GM10248 (cell line): ENCODE measurements at regions not wholly inside any gene's neighbourhood (a gene's known extent, or its start where the extent isn't known, plus 50 kb on each side); places are given as distances from the start of the nearest gene placed in this dataset.

Experiments used
- CTCF ChIA-PET: fragments of 300-600 bp; sonication (Branson Sonifier 250); formaldehyde crosslinking; extraction: SDS; loops from one replicate; lab custom pipeline; 2021; ENCODE audit warnings: antibody characterized with exemption; lab: Yijun Ruan, JAX
- POLR2A ChIA-PET: fragments of 350-650 bp; sonication (Branson Sonifier 250); formaldehyde crosslinking; extraction: SDS; loops from one replicate; lab custom pipeline; 2020; ENCODE audit warnings: antibody characterized with exemption; lab: Yijun Ruan, JAX
- DNase-seq: peaks from one replicate; pipeline ENCODE4 v3.0.0; 2012; ENCODE audit errors: extremely low spot score
- CTCF ChIP-seq: IDR thresholded peaks from 2 replicates; pipeline ENCODE4 v1.5.1; 2012; ENCODE audit warnings: mild to moderate bottlenecking, low read depth; ENCODE audit errors: extremely low read depth, missing control alignments, control extremely low read depth

DNA sequence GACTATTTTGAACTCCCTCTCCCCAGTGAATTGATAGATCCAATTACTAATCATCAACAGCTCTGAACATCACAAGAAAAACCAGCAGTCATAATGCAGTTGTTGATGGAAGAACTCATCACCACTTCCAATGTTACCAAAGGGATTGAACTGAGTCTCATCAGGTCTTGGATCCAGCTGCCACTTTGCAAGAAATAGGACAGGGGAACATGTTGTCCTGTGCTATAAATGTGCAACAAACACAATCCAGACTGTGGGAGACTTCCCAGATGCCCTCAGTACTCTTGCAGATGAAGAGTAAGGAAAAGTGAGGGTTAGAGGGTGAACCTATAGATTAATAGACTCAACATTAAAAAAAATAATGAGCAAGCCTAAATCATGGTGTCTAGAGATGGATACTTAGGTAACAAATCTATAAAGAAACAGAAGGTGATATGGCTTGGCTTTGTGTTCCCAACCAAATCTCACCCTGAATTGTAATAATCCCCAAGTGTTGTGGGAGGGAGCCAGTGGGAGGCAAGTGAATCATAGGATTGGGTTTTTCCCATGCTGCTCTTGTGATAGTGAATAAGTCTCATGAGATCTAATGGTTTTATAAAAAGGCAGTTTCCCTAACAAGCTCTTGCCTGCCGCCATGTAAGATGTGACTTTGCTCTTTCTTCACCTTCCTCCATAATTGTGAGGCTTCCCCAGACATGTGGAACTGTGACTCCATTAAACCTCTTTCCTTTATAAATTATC lies 63.4 kb upstream of the PAPPA start:
- CTCF ChIA-PET = no interaction called here
- POLR2A ChIA-PET = no interaction called here
- no peak for TF ChIP-seq CTCF
- DNase-seq = no peak

DNA sequence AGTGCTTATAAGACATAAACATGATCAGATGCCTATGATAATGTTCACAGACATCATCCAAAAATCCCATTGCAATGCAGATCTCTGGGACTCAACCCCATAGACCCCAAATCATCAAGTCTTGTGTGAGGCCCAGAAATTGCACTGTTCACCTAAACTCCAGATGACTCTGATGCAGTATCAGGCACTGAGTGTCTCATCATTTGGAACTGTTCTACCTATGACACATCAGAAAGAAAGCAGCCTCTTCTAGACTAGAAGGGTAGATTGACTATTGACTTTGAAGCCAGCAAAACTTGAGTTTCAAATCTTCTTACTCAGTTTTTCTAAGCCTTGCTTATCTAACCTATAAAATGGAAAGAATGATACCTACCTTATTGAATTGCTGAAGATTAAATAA lies 58.7 kb upstream of the PAPPA start:
- TF ChIP-seq CTCF = no peak
- no peak for DNase-seq
- CTCF ChIA-PET = no interaction called here
- POLR2A ChIA-PET = no interaction called here

GRCh38 chr9:116095403-116095802 lies 58.2 kb upstream of the PAPPA start:
- DNase-seq = no peak
- ChIA-PET POLR2A (no interaction called here), CTCF (no interaction called here)
- TF ChIP-seq CTCF = no peak

- ChIA-PET CTCF (no interaction called here), POLR2A (no interaction called here)
- TF ChIP-seq CTCF = no peak
- no peak for DNase-seq
Observed at GRCh38 chr9:116096046-116096445, 57.5 kb upstream of the PAPPA start.

GRCh38 chr9:116096853-116097252 lies 56.7 kb upstream of the PAPPA start:
- POLR2A ChIA-PET = no interaction called here
- DNase-seq = no peak
- CTCF ChIA-PET = no interaction called here
- TF ChIP-seq CTCF = no peak

GRCh38 chr9:116098476-116098875 lies 55.1 kb upstream of the PAPPA start:
- ChIA-PET POLR2A (no interaction called here), CTCF (no interaction called here)
- no peak for DNase-seq
- TF ChIP-seq CTCF = no peak
